Activated T-helper 1 cell treated with anti-CD3 and anti-CD28 coated beads, Interleukin-2, amount 50 U/mL, for 16 hours (primary cell): ENCODE measurements at regions not wholly inside any gene's neighbourhood (a gene's known extent, or its start where the extent isn't known, plus 50 kb on each side); places are given as distances from the start of the nearest gene placed in this dataset.

Experiments
- DNase-seq, 2 donors: peaks; one replicate each; pipeline ENCODE4 v3.0.0-alpha.2; 2020; ENCODE audit warnings: low read depth in 1 of 2, low spot score in 1 of 2

- peak in 1 of 2 donors; percentile 1 for DNase-seq
Observed at GRCh38 chr15:25181293-25182097, 226.7 kb downstream of the SNRPN start.

- no peak for DNase-seq
Observed at GRCh38 chr15:25182098-25182478, 227.3 kb downstream of the SNRPN start.

- no peak for DNase-seq
Observed at GRCh38 chr15:25182736-25183445, 228.1 kb downstream of the SNRPN start.

DNA sequence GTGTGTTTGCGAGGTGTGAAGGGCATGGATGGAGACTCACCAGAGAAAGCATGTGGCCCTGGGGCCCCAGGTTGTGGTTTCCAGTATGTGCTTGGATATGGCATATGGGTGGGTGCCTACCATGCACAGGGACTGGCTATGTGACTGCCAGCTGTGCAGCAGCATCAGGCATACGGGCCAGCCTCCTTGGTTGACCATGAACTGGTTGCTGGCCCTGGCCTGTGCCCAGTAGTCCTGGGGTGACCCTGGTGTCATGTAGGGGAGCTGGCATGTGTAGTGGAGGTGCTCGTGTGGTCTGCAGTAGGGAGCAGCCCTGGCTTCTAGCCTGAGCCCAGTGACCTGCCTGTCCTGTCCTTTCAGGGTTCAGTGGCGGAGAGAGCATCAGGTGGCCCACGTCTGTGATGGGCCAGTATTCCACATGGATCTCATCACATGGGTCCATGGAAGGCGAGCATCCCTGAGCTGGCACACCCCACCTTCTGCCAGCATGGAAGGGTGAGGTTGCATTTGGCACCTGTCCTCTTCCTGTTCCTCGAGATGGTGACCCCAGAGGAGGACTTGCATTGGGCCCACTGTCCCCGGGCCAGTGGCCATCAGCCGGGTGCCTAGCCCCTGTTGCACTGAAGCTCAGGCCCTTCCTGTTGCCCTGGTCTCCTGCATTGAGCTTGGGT is 228.9 kb downstream of the SNRPN start:
- DNase-seq = no peak

GRCh38 chr15:25184356-25185155 is 229.8 kb downstream of the SNRPN start:
- DNase-seq = no peak

- no peak for DNase-seq
Observed at GRCh38 chr15:25185156-25185710, 230.4 kb downstream of the SNRPN start.

GRCh38 chr15:25185791-25186190 is 231.0 kb downstream of the SNRPN start:
- DNase-seq = no peak

GRCh38 chr15:25186411-25186810 is 231.6 kb downstream of the SNRPN start:
- DNase-seq = no peak

- no peak for DNase-seq
Observed at GRCh38 chr15:25186906-25187645, 232.3 kb downstream of the SNRPN start.

DNA sequence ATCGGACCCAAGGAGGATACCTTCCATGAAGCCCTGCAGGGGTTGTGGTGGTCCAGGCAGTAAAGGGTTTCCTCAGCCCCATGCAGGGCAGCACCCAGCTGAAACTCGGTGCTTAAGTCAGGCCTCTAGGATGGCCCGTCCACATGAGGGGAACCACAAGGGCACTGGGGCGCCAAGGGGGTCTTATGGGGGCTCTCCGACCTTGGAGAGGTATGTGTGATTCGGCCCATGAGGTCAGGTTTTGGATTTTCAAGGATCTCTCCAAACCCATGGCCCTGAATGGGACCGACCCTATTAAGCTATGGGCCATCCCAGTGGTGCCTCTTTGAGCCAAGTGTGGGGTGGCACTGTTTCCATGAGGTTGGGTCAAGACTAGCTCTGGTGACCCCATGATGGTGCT is 233.3 kb downstream of the SNRPN start:
- no peak for DNase-seq

GRCh38 chr15:25188551-25189101 is 233.8 kb downstream of the SNRPN start:
- DNase-seq = no peak

GRCh38 chr15:25189551-25189950 is 234.8 kb downstream of the SNRPN start:
- no peak for DNase-seq

GRCh38 chr15:25192651-25193050 is 237.9 kb downstream of the SNRPN start:
- DNase-seq = no peak

GRCh38 chr15:25207369-25207768 is 231.5 kb downstream of the UBE3A start:
- DNase-seq = no peak

DNA sequence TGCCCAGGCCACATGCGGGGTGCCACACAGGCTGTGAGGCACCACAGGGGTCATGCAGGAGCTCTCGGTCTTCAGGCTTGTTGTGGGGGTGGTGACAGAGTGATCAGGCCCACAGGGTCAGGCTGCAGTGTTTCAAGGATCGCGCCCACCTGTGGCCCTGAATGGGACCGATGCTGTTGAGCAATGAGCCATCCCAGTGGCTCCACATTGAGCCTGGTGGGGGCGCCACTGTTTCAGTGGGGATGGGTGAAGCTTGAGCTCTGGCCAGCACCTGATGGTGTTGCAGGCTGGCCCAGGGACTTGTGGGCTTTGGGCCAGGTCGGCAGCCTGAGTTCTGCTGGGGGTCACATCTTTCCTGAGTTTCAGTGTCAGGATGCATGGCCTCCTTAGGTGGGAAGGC is 230.1 kb downstream of the UBE3A start:
- no peak for DNase-seq

- no peak for DNase-seq
Observed at GRCh38 chr15:25220834-25221233, 218.0 kb downstream of the UBE3A start.

DNA sequence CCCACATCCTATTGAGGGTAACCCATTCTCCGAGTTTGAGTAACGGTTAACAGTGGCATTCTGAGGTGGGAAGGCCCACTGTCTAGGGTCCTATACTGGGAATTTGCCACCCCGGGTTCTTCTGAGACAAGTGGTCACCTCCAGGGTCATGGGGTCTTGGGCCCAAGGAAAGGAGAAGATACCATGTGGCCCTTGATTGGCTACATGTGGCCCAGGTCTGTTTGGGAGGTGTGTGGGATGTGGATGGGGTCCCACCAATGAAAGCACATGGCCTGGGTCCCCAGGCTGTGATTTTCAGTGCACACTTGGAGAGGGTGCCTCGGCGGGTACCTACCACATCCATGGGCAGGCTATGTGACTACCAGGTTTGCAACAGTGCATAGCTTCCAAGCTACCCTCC is 214.4 kb downstream of the UBE3A start:
- DNase-seq = no peak

- DNase-seq = no peak
Observed at GRCh38 chr15:25226360-25226759, 212.5 kb downstream of the UBE3A start.

GRCh38 chr15:25228261-25228660 is 210.6 kb downstream of the UBE3A start:
- DNase-seq = no peak

- no peak for DNase-seq
Observed at GRCh38 chr15:25230442-25230841, 208.4 kb downstream of the UBE3A start.
